GM19043 (cell line): ENCODE measurements at regions not wholly inside any gene's neighbourhood (a gene's known extent, or its start where the extent isn't known, plus 50 kb on each side); places are given as distances from the start of the nearest gene placed in this dataset.
A peak's percentile ranks its signal among the peaks of the same experiment; 100 is the strongest.
"Not testable (repeated sequence)": the region's sequence is repeated elsewhere in the genome, so short reads cannot be mapped to it uniquely, and the experiment has no call there.

Experiments used
- ATAC-seq: cut with Tn5 transposase; IDR thresholded peaks from one replicate; pipeline ENCODE4 v1.9.1; 2021; ENCODE audit warnings: low read depth; ENCODE audit not compliant: unreplicated experiment

- ATAC-seq, result not testable (repeated sequence)
These were observed 108.1 kb downstream of the PROX1 start for GRCh38 chr1:214095896-214096295.

GRCh38 chr1:214101246-214101645 is 113.5 kb downstream of the PROX1 start:
- ATAC-seq, result no peak

- no peak for ATAC-seq
These were observed 114.1 kb downstream of the PROX1 start for GRCh38 chr1:214101828-214102227.

GRCh38 chr1:214102907-214103306 is 115.1 kb downstream of the PROX1 start:
- no peak for ATAC-seq

- ATAC-seq, result no peak
These were observed 116.0 kb downstream of the PROX1 start for GRCh38 chr1:214103778-214104177.

GRCh38 chr1:214106375-214106774 is 118.6 kb downstream of the PROX1 start:
- ATAC-seq, result no peak

- no peak for ATAC-seq
These were observed 119.7 kb downstream of the PROX1 start for GRCh38 chr1:214107322-214108096.

- no peak for ATAC-seq
These were observed 120.3 kb downstream of the PROX1 start for GRCh38 chr1:214108097-214108446.

- no peak for ATAC-seq
These were observed 124.0 kb downstream of the PROX1 start for GRCh38 chr1:214111796-214112195.

- ATAC-seq, result no peak
These were observed 128.5 kb downstream of the PROX1 start for GRCh38 chr1:214116258-214116657.

GRCh38 chr1:214117780-214118179 is 130.0 kb downstream of the PROX1 start:
- ATAC-seq, result no peak

GRCh38 chr1:214120191-214120590 is 132.4 kb downstream of the PROX1 start:
- ATAC-seq, result no peak

- no peak for ATAC-seq
These were observed 133.2 kb downstream of the PROX1 start for GRCh38 chr1:214120951-214121350.

GRCh38 chr1:214122110-214122509 is 134.3 kb downstream of the PROX1 start:
- no peak for ATAC-seq

GRCh38 chr1:214123061-214123784 is 135.4 kb downstream of the PROX1 start:
- ATAC-seq, result peak; percentile 89

GRCh38 chr1:214124281-214124805 is 136.6 kb downstream of the PROX1 start:
- ATAC-seq, result no peak

- ATAC-seq, result no peak
These were observed 137.1 kb downstream of the PROX1 start for GRCh38 chr1:214124915-214125314.

- no peak for ATAC-seq
These were observed 138.0 kb downstream of the PROX1 start for GRCh38 chr1:214125819-214126218.

GRCh38 chr1:214126697-214127146 is 138.9 kb downstream of the PROX1 start:
- ATAC-seq, result no peak

GRCh38 chr1:214127705-214128104 is 139.9 kb downstream of the PROX1 start:
- ATAC-seq, result no peak

- no peak for ATAC-seq
These were observed 145.1 kb upstream of the SMYD2 start for GRCh38 chr1:214135886-214136285.
